Transverse colon (tissue), 4 donors: ENCODE measurements at regions not wholly inside any gene's neighbourhood (a gene's known extent, or its start where the extent isn't known, plus 50 kb on each side); places are given as distances from the start of the nearest gene placed in this dataset.

Source experiments
- DNase-seq: peaks from one replicate; pipeline ENCODE4 v3.0.0-alpha.2; 2019
- H3K27ac ChIP-seq, 4 donors: fragments of 200-600 bp; sonication (generic); 2 replicates each; pipeline ENCODE4 v1.5.1; 2016 to 2018; ENCODE audit warnings: inconsistent platforms in 4 of 4
- H3K27me3 ChIP-seq: fragments of 200-600 bp; sonication (generic); 2 replicates; pipeline ENCODE4 v1.5.1; 2017; ENCODE audit warnings: inconsistent platforms
- H3K36me3 ChIP-seq, 4 donors: fragments of 200-600 bp; sonication (generic); 2 replicates each; pipeline ENCODE4 v1.5.1; 2017 to 2019; ENCODE audit warnings: inconsistent platforms in 4 of 4
- H3K4me1 ChIP-seq, 4 donors: fragments of 200-600 bp; sonication (generic); 2 replicates each; pipeline ENCODE4 v1.5.1; 2017 to 2020; ENCODE audit warnings: inconsistent platforms in 4 of 4
- H3K4me3 ChIP-seq, 4 donors: fragments of 200-600 bp; sonication (generic); 1 replicate in 1 of 4; 2 replicates in 3 of 4; pipeline versions ENCODE4 v1.5.1 to v1.6.1; 2017 to 2019; ENCODE audit warnings: inconsistent platforms in 4 of 4
- H3K9me3 ChIP-seq, 2 donors: fragments of 200-600 bp; sonication (generic); 2 replicates each; pipeline ENCODE4 v1.5.1; 2017 to 2019; ENCODE audit warnings: inconsistent platforms in 2 of 2
- EP300 ChIP-seq: sonication (generic); formaldehyde crosslinking; IDR thresholded peaks from one replicate; pipeline ENCODE4 v1.6.1; 2017; ENCODE audit warnings: antibody characterized with exemption, low read depth
- POLR2A ChIP-seq: fragments of 450-650 bp; IDR thresholded peaks from one replicate; pipeline ENCODE4 v1.6.1; 2016; ENCODE audit warnings: antibody characterized with exemption, mild to moderate bottlenecking, moderate library complexity
- POLR2AphosphoS5 ChIP-seq, 3 donors: sonication (generic); formaldehyde crosslinking; IDR thresholded peaks; one replicate each; pipeline ENCODE4 v1.6.1; 2016; ENCODE audit warnings: antibody characterized with exemption in 3 of 3
- whole genome bisulfite sequencing, 2 donors: methylation state at CpG; one replicate each; pipeline ENCODE4 v1.1.5; 2018; ENCODE audit warnings: low coverage in 1 of 2; 5-methylcytosine and 5-hydroxymethylcytosine counted together
- in situ Hi-C, 4 donors: fragments of 200-750 bp; cut with MboI; loops; one replicate each; pipeline versions ENCODE4 v1.15.0 to v1.15.1; 2017; ENCODE audit warnings: low sequenced_read_pairs in 3 of 4, low pct_ligation_motif_present in 1 of 4, low pct_unique_long_range_greater_than_20kb in 1 of 4
- intact Hi-C: fragments of 100-400 bp; cut with DNase I; formaldehyde crosslinking; loops from one replicate; pipeline ENCODE4 v1.15.1; 2023; ENCODE audit warnings: low total_unique reads
- TF ChIP-seq, protein P1 (sequence below), 5 experiments: fragments of 200-600 bp in 3 of 5; fragments of 450-650 bp in 2 of 5; sonication (generic) in 3 of 5; IDR thresholded peaks; 1 replicate in 2 of 5; 2 replicates in 3 of 5; pipeline ENCODE4 v1.5.1; 2016 to 2017; ENCODE audit warnings: antibody characterized with exemption in 5 of 5, inconsistent platforms in 3 of 5, mild to moderate bottlenecking in 2 of 5, moderate library complexity in 1 of 5

DNA sequence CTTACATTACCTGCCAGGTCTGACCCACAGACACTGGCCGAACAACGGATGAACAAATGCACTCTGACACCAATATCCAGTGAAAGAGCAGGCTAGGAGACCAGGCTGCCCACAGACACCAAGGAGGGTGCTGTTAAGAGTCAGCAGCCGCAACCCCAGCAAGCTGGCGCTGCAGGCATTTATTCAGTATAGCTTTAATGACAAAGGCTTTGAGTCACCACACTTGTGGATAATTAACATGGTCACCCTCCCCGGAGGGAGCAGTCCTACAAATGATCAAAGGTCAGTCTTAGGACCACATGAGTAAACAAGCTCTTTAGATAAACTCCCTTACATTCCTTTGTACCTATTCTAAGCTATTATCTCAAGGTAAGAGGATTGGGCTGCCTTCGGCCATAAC lies 368.5 kb upstream of the GRID2 start:
- no peak overlapping the region for H3K4me3 ChIP-seq
- intact Hi-C loops: no loop called here
- H3K27me3 ChIP-seq: no peaks in the 10 kb centered on the region
- H3K27ac ChIP-seq: no peak overlapping the region
- in situ Hi-C loops: no loop called here
- H3K36me3 ChIP-seq: no peaks in the 10 kb centered on the region
- no peak for DNase-seq
- TF ChIP-seq POLR2A (no peak), POLR2AphosphoS5 (IDR thresholded peaks at IDR 0.05) (no peak), EP300 (no peak)
- TF ChIP-seq, protein P1, sequence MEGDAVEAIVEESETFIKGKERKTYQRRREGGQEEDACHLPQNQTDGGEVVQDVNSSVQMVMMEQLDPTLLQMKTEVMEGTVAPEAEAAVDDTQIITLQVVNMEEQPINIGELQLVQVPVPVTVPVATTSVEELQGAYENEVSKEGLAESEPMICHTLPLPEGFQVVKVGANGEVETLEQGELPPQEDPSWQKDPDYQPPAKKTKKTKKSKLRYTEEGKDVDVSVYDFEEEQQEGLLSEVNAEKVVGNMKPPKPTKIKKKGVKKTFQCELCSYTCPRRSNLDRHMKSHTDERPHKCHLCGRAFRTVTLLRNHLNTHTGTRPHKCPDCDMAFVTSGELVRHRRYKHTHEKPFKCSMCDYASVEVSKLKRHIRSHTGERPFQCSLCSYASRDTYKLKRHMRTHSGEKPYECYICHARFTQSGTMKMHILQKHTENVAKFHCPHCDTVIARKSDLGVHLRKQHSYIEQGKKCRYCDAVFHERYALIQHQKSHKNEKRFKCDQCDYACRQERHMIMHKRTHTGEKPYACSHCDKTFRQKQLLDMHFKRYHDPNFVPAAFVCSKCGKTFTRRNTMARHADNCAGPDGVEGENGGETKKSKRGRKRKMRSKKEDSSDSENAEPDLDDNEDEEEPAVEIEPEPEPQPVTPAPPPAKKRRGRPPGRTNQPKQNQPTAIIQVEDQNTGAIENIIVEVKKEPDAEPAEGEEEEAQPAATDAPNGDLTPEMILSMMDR (IDR thresholded peaks at IDR 0.05): no peak
- H3K4me1 ChIP-seq: no peaks in the 10 kb centered on the region
- no peaks in the 10 kb centered on the region for H3K9me3 ChIP-seq
- WGBS, 2 donors: 76 to 95% methylated on average over 3 to 6 of the region's 6 CpGs

DNA sequence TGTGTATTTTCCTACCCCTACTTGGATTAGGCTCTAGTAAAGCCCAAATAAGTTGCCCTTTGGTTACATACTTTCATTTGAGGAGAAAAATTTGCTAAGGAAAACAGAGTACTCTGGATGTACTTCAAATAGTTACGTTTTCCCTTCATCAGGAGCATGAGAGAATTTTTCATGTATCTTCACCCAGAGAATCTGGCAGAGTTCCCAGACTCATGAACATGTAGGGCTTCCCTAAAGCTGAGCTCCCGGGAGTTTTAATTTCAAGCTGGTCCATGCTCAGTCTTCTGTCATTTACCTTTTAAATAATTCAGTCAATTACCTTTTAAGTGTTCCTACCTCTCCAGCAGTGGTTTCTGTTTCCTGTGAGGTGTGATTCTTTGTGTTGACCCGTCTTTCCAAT lies 367.5 kb upstream of the GRID2 start:
- Histone ChIP-seq H3K4me3 (no peak overlapping the region), H3K9me3 (no peaks in the 10 kb centered on the region), H3K36me3 (no peaks in the 10 kb centered on the region), H3K27ac (no peak overlapping the region), H3K27me3 (no peaks in the 10 kb centered on the region), H3K4me1 (no peaks in the 10 kb centered on the region)
- intact Hi-C loops: no loop called here
- WGBS, 2 donors: 42 to 57% methylated on average over 3 of the region's 3 CpGs
- DNase-seq: no peak
- TF ChIP-seq POLR2AphosphoS5 (IDR thresholded peaks at IDR 0.05) (no peak), POLR2A (no peak), EP300 (no peak)
- TF ChIP-seq, protein P1 (IDR thresholded peaks at IDR 0.05): no peak
- in situ Hi-C loops: no loop called here

DNA sequence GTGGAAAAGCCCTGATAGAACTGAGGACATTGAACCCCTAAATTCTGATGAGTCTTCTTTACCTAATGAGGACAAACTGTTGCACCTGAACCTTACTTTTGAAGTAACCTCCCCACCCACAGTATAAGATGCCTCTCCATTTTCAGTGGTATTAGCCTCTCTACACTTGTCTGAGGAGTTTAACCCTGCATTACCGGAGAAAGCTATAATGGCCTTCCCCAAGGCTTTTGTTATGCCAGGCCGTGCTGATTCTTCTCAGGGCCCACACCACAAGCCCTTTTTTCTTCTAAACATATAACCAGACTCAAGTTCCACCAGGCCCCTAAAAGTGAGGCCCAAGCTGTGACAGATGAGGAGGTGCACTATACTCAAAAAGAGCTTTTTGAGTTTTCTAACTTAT lies 345.8 kb upstream of the GRID2 start:
- in situ Hi-C loops (no loop called here), intact Hi-C loops (no loop called here)
- H3K27me3 ChIP-seq: no peaks in the 10 kb centered on the region
- no peak for TF ChIP-seq POLR2AphosphoS5 (IDR thresholded peaks at IDR 0.05)
- no peak for TF ChIP-seq POLR2A
- TF ChIP-seq EP300: no peak
- TF ChIP-seq, protein P1 (IDR thresholded peaks at IDR 0.05): no peak
- no peaks in the 10 kb centered on the region for H3K36me3 ChIP-seq
- no peaks in the 10 kb centered on the region for H3K4me1 ChIP-seq
- DNase-seq: no peak
- 65 to 68% methylated on average over 2 of the region's 2 CpGs for WGBS, 2 donors
- H3K9me3 ChIP-seq: no peaks in the 10 kb centered on the region
- no peak overlapping the region for H3K4me3 ChIP-seq
- H3K27ac ChIP-seq: no peak overlapping the region

DNA sequence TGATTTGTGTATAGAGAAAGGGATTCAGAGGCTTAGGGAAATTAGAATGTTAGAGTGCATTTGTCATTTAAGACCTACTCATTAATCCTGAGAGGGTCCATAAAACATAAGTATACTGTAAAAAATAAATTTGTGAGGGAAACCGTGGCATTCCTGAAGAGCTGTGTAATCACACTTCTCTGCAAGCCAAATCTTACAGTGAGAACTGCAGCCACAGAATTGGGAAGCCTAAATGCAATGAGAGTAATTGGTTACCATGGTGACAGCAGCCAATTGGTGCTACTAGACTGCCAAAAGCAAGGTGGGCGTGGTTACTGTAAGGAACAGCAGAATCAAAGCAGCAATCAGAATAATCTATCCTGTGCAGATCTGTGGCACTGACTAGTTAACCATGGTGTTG lies 345.2 kb upstream of the GRID2 start:
- in situ Hi-C loops: no loop called here
- TF ChIP-seq, protein P1 (IDR thresholded peaks at IDR 0.05): no peak
- 20 to 31% methylated on average over 2 of the region's 2 CpGs for WGBS, 2 donors

More for the DNA sequence above, 345.2 kb upstream of the GRID2 start:
- intact Hi-C loops: no loop called here
- H3K27ac ChIP-seq: no peak overlapping the region
- H3K9me3 ChIP-seq: no peaks in the 10 kb centered on the region
- no peak for DNase-seq
- no peaks in the 10 kb centered on the region for H3K27me3 ChIP-seq
- H3K4me1 ChIP-seq: no peaks in the 10 kb centered on the region
- no peak overlapping the region for H3K4me3 ChIP-seq
- H3K36me3 ChIP-seq: no peaks in the 10 kb centered on the region
